ENCODE measurements at regions not wholly inside any gene's neighbourhood (a gene's known extent, or its start where the extent isn't known, plus 50 kb on each side); places are given as distances from the start of the nearest gene placed in this dataset.
"Not testable (repeated sequence)": the region's sequence is repeated elsewhere in the genome, so short reads cannot be mapped to it uniquely, and the experiment has no call there.

- TF ChIP-seq CREB5 (CRISPR knock-in tag; IDR thresholded peaks at IDR 0.05; ENCODE audit: low read depth); ZNF70 (CRISPR knock-in tag; IDR thresholded peaks at IDR 0.05); ZNF8 (CRISPR knock-in tag; IDR thresholded peaks at IDR 0.05); RARB (CRISPR knock-in tag; IDR thresholded peaks at IDR 0.05); ARNTL (CRISPR knock-in tag; IDR thresholded peaks at IDR 0.05; ENCODE audit: borderline replicate concordance, low read depth): not testable (repeated sequence)
These were observed 221.5 kb downstream of the NNT start for GRCh38 chr5:43824325-43824964.
